ENCODE measurements at regions not wholly inside any gene's neighbourhood (a gene's known extent, or its start where the extent isn't known, plus 50 kb on each side); places are given as distances from the start of the nearest gene placed in this dataset.

- Histone ChIP-seq H2BK12ac (ENCODE audit: insufficient read length, low read depth, low read length) (no peak overlapping the region), H3K23ac (ENCODE audit: insufficient read length, low read depth, low read length) (no peak overlapping the region), H3K4me1 (ENCODE audit: insufficient read depth, low read length) (no peaks in the 10 kb centered on the region), H2BK120ac (ENCODE audit: low read depth, low read length, poor library complexity, severe bottlenecking) (no peak overlapping the region), H3K23me2 (ENCODE audit: insufficient read length, low read depth, low read length, poor library complexity, severe bottlenecking) (no peaks in the 10 kb centered on the region), H3K14ac (ENCODE audit: insufficient read depth, low read length) (no peak overlapping the region), H2BK5ac (ENCODE audit: insufficient read length, low read length) (no peak overlapping the region), H2AK5ac (ENCODE audit: insufficient read length, low read length) (no peak overlapping the region), H3K27me3 (ENCODE audit: insufficient read depth, low read length) (no peaks in the 10 kb centered on the region; the same call in 1 of the 2 replicates), H3K4ac (ENCODE audit: low read depth, low read length) (no peak overlapping the region), H3K79me2 (ENCODE audit: insufficient read depth, low read length) (no peaks in the 10 kb centered on the region), H4K91ac (ENCODE audit: insufficient read length, low read depth, low read length) (no peak overlapping the region), H3K18ac (ENCODE audit: insufficient read length, low read depth, low read length) (no peak overlapping the region), H3K4me2 (ENCODE audit: insufficient read depth, insufficient read length, low read length) (no peak overlapping the region), H3K56ac (ENCODE audit: insufficient read length, low read depth, low read length) (no peak overlapping the region), H3K9me3 (ENCODE audit: control insufficient read depth, low read depth, low read length) (no peaks in the 10 kb centered on the region), H2AFZ (ENCODE audit: low read length) (no peak overlapping the region), H4K8ac (replicated peaks; ENCODE audit: insufficient read length, low read depth, low read length) (no peak overlapping the region), H3K9ac (ENCODE audit: extremely low read depth, insufficient read length, low read length) (no peak overlapping the region), H2BK15ac (ENCODE audit: low read depth, low read length) (no peak overlapping the region), H3K27ac (ENCODE audit: insufficient read length, low read depth, low read length) (no peak overlapping the region), H3K79me1 (ENCODE audit: insufficient read depth, low read depth, low read length, poor library complexity, severe bottlenecking) (no peaks in the 10 kb centered on the region), H4K20me1 (ENCODE audit: control insufficient read depth, insufficient read depth, insufficient read length) (no peaks in the 10 kb centered on the region), H3T11ph (ENCODE audit: low read length) (no peak overlapping the region), H4K5ac (ENCODE audit: insufficient read length, low read depth, low read length) (no peak overlapping the region), H2BK20ac (ENCODE audit: low read depth, low read length, poor library complexity, severe bottlenecking) (no peak overlapping the region)
- H3K4me3 Mint-ChIP-seq, result no peak overlapping the region
- peaks cover 1% of the 10 kb centered on the region; the same call in 1 of the 2 replicates for H3K27me3 Mint-ChIP-seq (ENCODE audit: low read depth)
- peaks cover 11 to 12% of the 10 kb centered on the region in 2 experiments for H3K4me1 Mint-ChIP-seq
- WGBS (ENCODE audit: extremely low coverage, insufficient read length, low lambda C conversion rate), result no CpG with 5 or more reads among the region's 16 CpGs
- H3K27ac Mint-ChIP-seq, result no peak overlapping the region
- H3K9me3 Mint-ChIP-seq, result peaks cover 7% of the 10 kb centered on the region in 2 experiments; a peak in 4 of 5 replicates
- DNase-seq, result no peak
- no peak for TF ChIP-seq CTCF (conservative IDR thresholded peaks at IDR 0.05)
- peaks cover 3 to 7% (median 5%) of the 10 kb centered on the region in 3 experiments; a peak in 5 of 7 replicates for H3K36me3 Mint-ChIP-seq (ENCODE audit: insufficient read depth in 1 of 3, low read depth in 3 of 3)
Measured at GRCh38 chr16:80377096-80377956, 163.5 kb upstream of the DYNLRB2 start.

Data from H9 (cell line).